ENCODE measurements at regions not wholly inside any gene's neighbourhood (a gene's known extent, or its start where the extent isn't known, plus 50 kb on each side); places are given as distances from the start of the nearest gene placed in this dataset.
"Not testable (repeated sequence)": the region's sequence is repeated elsewhere in the genome, so short reads cannot be mapped to it uniquely, and the experiment has no call there.

- no peak for DNase-seq (ENCODE audit: low spot score)
Observed at GRCh38 chr2:228410061-228410460, 228.6 kb upstream of the SPHKAP start.

GRCh38 chr2:228409493-228409892 is 228.0 kb upstream of the SPHKAP start:
- DNase-seq (ENCODE audit: low spot score): no peak

- no peak for DNase-seq (ENCODE audit: low spot score)
Observed at GRCh38 chr2:228408529-228409227, 227.2 kb upstream of the SPHKAP start.

- DNase-seq (ENCODE audit: low spot score): no peak
Observed at GRCh38 chr2:228407821-228408220, 226.3 kb upstream of the SPHKAP start.

GRCh38 chr2:228401065-228401912 is 219.8 kb upstream of the SPHKAP start:
- no peak for DNase-seq (ENCODE audit: low spot score)

GRCh38 chr2:228387776-228388175 is 206.3 kb upstream of the SPHKAP start:
- no peak for DNase-seq (ENCODE audit: low spot score)

GRCh38 chr2:228378696-228379425 is 197.4 kb upstream of the SPHKAP start:
- no peak for DNase-seq (ENCODE audit: low spot score)

- no peak for DNase-seq (ENCODE audit: low spot score)
Observed at GRCh38 chr2:228378233-228378632, 196.7 kb upstream of the SPHKAP start.

GRCh38 chr2:228377533-228377932 is 196.0 kb upstream of the SPHKAP start:
- no peak for DNase-seq (ENCODE audit: low spot score)

- no peak for DNase-seq (ENCODE audit: low spot score)
Observed at GRCh38 chr2:228374741-228375140, 193.3 kb upstream of the SPHKAP start.

GRCh38 chr2:228373191-228373590 is 191.7 kb upstream of the SPHKAP start:
- no peak for DNase-seq (ENCODE audit: low spot score)

GRCh38 chr2:228372212-228372611 is 190.7 kb upstream of the SPHKAP start:
- DNase-seq (ENCODE audit: low spot score): no peak

- no peak for DNase-seq (ENCODE audit: low spot score)
Observed at GRCh38 chr2:228369400-228370031, 188.0 kb upstream of the SPHKAP start.

GRCh38 chr2:228367356-228367755 is 185.9 kb upstream of the SPHKAP start:
- DNase-seq (ENCODE audit: low spot score): no peak

- no peak for DNase-seq (ENCODE audit: low spot score)
Observed at GRCh38 chr2:228359473-228359872, 178.0 kb upstream of the SPHKAP start.

GRCh38 chr2:228355897-228356296 is 174.4 kb upstream of the SPHKAP start:
- no peak for DNase-seq (ENCODE audit: low spot score)

- DNase-seq (ENCODE audit: low spot score): not testable (repeated sequence)
Observed at GRCh38 chr2:228352980-228353379, 171.5 kb upstream of the SPHKAP start.

- DNase-seq (ENCODE audit: low spot score): no peak
Observed at GRCh38 chr2:228352048-228352447, 170.6 kb upstream of the SPHKAP start.

GRCh38 chr2:228348516-228349064 is 167.1 kb upstream of the SPHKAP start:
- no peak for DNase-seq (ENCODE audit: low spot score)

- DNase-seq (ENCODE audit: low spot score): no peak
Observed at GRCh38 chr2:228344531-228344930, 163.0 kb upstream of the SPHKAP start.

GRCh38 chr2:228339525-228339924 is 158.0 kb upstream of the SPHKAP start:
- DNase-seq (ENCODE audit: low spot score): no peak

GRCh38 chr2:228334180-228334579 is 152.7 kb upstream of the SPHKAP start:
- no peak for DNase-seq (ENCODE audit: low spot score)

Measured in ecto neural progenitor cell (in vitro differentiated cells).